HG03432 (cell line): ENCODE measurements at regions not wholly inside any gene's neighbourhood (a gene's known extent, or its start where the extent isn't known, plus 50 kb on each side); places are given as distances from the start of the nearest gene placed in this dataset.
A peak's percentile ranks its signal among the peaks of the same experiment; 100 is the strongest.
"Not testable (repeated sequence)": the region's sequence is repeated elsewhere in the genome, so short reads cannot be mapped to it uniquely, and the experiment has no call there.

Source experiments
- ATAC-seq: cut with Tn5 transposase; IDR thresholded peaks from one replicate; pipeline ENCODE4 v1.9.1; 2021; ENCODE audit warnings: mild to moderate bottlenecking, moderate library complexity; ENCODE audit not compliant: unreplicated experiment

GRCh38 chr7:114802632-114803031 lies 119.3 kb upstream of the MDFIC start:
- no peak for ATAC-seq

GRCh38 chr7:114806590-114807162 lies 115.2 kb upstream of the MDFIC start:
- ATAC-seq = no peak

- ATAC-seq = no peak
Observed at GRCh38 chr7:114812570-114812969, 109.3 kb upstream of the MDFIC start.

- no peak for ATAC-seq
Observed at GRCh38 chr7:114813624-114814023, 108.3 kb upstream of the MDFIC start.

GRCh38 chr7:114817036-114817435 lies 104.9 kb upstream of the MDFIC start:
- not testable (repeated sequence) for ATAC-seq

- no peak for ATAC-seq
Observed at GRCh38 chr7:114818501-114818900, 103.4 kb upstream of the MDFIC start.

- ATAC-seq = no peak
Observed at GRCh38 chr7:114819616-114820362, 102.1 kb upstream of the MDFIC start.

- no peak for ATAC-seq
Observed at GRCh38 chr7:114821030-114821900, 100.6 kb upstream of the MDFIC start.

GRCh38 chr7:114822131-114822530 lies 99.8 kb upstream of the MDFIC start:
- ATAC-seq = no peak

- ATAC-seq = no peak
Observed at GRCh38 chr7:114822844-114823243, 99.0 kb upstream of the MDFIC start.

- no peak for ATAC-seq
Observed at GRCh38 chr7:114823290-114823689, 98.6 kb upstream of the MDFIC start.

- no peak for ATAC-seq
Observed at GRCh38 chr7:114825423-114825951, 96.4 kb upstream of the MDFIC start.

GRCh38 chr7:114830952-114831351 lies 90.9 kb upstream of the MDFIC start:
- ATAC-seq = no peak

GRCh38 chr7:114832906-114833595 lies 88.8 kb upstream of the MDFIC start:
- peak; percentile 95 for ATAC-seq

- no peak for ATAC-seq
Observed at GRCh38 chr7:114835303-114835702, 86.6 kb upstream of the MDFIC start.

- ATAC-seq = no peak
Observed at GRCh38 chr7:114835861-114836260, 86.0 kb upstream of the MDFIC start.

- no peak for ATAC-seq
Observed at GRCh38 chr7:114842551-114843065, 79.3 kb upstream of the MDFIC start.

GRCh38 chr7:114843102-114843501 lies 78.8 kb upstream of the MDFIC start:
- ATAC-seq = no peak

- ATAC-seq = no peak
Observed at GRCh38 chr7:114851406-114852061, 70.4 kb upstream of the MDFIC start.

- no peak for ATAC-seq
Observed at GRCh38 chr7:114852293-114852692, 69.6 kb upstream of the MDFIC start.
